GM11168 (cell line): ENCODE measurements at regions not wholly inside any gene's neighbourhood (a gene's known extent, or its start where the extent isn't known, plus 50 kb on each side); places are given as distances from the start of the nearest gene placed in this dataset.
"Not testable (repeated sequence)": the region's sequence is repeated elsewhere in the genome, so short reads cannot be mapped to it uniquely, and the experiment has no call there.

Experiments
- in situ Hi-C: fragments of 300-500 bp; cut with MboI; formaldehyde crosslinking; loops from one replicate; pipeline ENCODE4 v1.12.0; 2022; ENCODE audit warnings: low sequenced_read_pairs; ENCODE audit not compliant: unreplicated experiment

DNA sequence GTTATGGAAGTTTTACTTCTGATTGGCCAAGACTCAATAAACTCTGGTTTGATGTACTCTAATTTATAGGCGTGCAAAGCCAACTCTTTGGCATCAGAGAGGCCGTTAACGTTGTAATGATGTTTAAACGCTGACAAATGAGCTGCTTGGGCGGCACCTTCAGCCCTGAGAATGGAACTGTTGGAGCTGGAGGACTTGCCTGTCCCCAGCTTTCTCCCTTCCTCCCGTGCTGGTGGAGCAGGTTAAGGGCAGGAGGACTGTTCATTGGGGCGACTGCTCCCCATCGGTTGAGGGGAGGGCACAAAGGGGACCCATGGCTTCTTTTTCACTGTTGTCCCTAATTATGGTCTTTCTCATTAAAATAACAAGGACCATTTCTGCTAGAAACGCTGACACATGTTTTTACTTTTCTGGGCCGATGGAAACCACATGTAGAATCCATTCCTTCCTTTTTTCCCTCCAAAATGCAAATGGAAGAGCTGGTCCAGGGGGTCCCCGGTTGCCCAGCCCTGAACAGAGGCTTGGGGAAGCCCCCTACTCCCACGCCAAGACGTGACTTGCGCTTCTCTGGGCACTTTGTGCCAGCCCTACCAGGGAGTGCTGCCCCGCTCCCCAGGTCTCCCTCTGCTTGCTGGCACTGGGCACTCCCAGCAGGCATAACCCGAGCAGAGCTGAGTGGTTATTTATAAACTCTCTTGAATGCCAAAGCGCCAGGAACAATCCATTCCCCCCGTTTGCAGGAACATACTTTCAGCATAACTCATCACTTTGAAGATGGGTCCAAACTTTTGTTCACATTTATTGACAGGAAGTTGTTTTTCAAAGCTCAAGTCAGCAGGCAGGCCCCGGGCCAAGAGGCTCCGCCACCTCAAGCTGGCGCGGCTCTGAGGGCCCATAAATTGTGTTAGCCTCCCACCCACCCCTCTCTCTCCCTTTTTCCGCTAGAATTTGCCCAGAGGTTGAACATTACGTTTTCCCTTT lies 170.1 kb downstream of the ASB1 start:
- in situ Hi-C loops = no loop called here

DNA sequence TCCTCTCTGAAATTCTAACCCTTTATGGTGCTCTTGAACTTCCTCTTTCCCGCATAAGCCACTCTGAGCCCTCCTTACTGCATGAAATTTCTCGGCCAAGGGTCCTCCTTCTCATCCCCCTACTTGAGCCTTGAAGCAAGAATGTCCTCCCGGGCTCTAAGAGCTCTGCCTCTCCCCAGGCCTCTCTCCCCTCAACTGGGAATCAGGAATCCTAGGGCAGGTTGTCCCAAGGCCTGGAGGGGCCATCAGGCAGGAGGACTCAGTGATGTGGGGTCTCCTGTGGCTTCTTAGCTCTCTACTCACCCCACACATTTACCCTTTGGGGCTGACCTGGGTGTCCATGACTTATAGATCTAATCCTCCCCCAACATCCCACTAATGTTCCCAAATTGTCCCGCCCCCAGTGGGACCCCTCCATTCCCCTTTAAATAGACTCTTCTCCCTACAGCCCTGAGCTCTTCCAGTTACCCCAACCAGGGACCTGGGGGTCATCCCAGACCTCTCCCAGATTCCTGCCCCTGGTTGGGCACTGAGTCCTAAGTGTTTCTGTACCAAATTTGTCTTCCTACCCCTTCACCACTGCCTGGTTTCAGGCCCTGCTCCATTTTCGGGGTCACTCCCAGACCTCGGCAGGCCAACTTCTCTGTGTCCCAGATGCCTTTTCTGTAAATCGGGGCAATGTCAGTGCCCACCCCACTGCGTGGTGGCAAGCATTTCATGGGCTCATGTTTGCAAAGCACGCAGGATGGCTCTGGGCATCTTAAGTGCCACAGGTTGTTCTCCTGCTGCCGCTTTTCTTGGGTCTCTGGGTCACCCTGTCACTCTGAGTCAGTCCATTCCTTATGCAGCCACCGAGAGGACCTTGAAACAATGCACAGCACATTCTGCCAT lies 171.2 kb downstream of the ASB1 start:
- in situ Hi-C loops = no loop called here

GRCh38 chr2:238598802-238599530 lies 172.2 kb downstream of the ASB1 start:
- in situ Hi-C loops = no loop called here

DNA sequence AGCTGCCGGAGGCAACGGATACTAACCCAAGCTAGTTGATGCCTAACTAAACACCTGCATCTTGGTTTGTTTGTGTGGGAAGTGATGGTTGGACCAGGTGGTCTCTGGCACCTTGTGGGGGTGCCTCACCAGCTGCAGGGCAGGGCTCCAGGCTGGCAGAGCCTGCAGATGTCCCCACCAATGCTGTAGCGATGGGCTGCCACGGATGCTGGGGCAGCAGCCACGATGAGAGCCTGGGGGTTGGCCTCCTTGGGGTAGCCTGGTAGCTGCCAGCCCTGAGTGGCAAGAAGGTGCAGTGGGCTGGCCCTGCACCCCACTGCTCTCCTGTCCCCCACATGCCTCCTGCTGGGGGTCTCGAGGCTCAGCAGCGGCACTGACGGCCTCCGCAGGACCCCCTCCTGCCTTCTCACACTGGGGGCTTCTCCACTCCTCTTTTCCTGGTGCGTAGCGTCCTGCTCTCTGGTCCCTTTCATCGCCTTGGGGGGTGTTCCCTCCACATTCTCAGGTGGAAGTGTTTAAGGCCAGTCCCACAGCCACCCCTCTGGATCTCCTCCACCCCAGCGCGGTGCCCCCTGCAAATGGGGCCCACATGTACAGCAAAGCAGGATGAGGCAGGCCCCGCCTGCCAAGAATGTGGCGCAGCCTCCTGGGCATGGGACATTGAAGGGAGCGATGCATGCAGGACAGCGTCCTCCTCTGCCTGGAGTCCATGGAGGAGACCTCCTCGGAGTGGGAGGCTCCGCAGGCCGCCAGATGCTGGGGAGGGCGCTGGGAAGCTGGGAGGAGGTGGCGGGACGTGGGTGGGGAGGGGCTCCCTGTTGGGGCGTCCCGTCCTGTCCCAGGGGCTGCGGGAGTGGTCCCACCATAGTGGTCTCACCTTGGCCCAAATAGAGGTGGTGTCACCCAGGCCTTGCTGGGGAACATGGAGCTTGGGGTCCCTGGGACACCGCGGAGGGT lies 173.1 kb downstream of the ASB1 start:
- in situ Hi-C loops = no loop called here

DNA sequence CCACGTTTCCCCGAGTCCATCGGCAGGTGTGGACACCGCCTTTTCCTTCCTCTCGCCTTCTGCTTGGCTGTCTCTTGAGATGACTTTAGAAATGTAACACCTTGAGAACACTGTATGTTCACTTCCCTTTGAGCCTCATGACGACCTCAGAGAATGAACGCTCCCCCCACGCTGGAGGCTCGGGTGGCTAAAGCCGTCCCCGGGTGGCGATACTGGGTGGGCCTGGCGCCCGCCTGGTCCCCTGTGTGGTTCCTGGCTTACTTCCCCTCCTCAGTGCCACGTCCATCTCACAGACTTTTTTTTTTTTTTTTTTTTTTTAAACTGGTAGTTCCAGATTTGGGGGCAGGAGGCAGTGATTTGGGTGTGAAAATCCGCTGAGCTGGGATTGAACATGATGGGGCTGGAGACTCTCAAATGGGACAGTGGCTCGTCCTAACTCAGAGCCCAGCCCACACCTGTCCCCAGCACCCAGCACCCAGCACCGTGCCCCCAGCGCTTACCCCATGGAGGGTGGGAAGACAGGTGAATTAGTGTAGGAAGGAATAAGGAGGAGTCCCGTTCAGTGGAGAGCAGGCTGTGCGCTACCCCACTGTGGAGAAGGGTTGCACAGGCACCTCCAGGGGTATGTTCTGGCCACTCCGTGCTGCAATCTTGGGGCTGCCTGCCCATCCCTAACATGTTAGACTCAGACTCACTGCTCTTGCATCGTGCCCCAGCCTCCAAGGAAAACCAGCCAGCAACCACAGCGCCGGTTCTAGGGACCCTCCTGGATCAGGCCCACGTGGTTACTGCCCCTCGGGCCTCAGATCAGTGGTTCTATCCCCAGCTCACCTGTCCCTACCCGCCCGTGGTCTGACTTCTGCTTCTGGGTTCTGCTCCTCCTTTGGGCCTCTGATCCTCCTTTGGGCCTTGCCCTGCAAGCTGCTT lies 174.0 kb downstream of the ASB1 start:
- in situ Hi-C loops = no loop called here

DNA sequence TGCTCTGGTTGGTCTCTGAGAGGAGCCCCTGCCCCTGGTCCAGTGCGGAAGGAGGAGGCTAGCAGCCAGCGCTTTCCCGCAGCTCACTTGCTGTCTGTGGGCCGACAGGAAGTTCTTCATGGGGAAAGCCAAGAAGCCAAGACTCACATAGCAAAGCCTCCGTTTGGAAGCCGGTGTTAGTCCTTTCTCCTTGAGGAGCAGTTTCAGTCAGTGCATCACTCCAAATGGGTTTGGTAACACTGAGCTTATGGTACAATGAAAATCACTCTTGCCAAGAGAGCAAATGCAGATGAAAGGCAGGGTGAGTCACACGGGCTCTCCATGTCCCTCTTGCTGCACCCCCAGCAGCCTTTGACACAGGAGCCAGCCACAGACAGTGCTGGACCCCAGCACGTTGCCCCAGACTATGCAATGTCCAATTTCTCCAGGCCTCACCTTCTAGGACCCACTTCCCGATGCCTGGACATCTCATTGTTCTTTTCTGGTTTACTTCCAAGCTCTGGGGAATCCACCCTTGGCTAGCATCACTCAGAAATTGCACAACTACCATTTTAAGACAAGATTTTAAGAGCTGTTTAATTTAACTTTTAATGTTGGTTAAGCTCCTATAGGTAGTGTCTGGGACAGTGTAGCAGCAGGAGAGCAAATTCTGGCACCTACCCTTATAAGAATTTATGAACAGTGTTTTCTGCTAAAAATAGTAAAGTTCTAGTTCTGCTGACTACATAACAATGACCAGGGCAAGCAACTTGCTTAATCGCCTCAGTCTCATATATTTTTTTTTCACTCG lies 174.9 kb downstream of the ASB1 start:
- in situ Hi-C loops = no loop called here

- in situ Hi-C loops = no loop called here
These were observed 175.7 kb downstream of the ASB1 start for GRCh38 chr2:238602223-238602960.

- in situ Hi-C loops = no loop called here
These were observed 176.9 kb downstream of the ASB1 start for GRCh38 chr2:238603596-238603995.

GRCh38 chr2:238606311-238606710 lies 179.6 kb downstream of the ASB1 start:
- in situ Hi-C loops = no loop called here

GRCh38 chr2:238613610-238614009 lies 186.9 kb downstream of the ASB1 start:
- in situ Hi-C loops = no loop called here

- in situ Hi-C loops = no loop called here
These were observed 187.6 kb downstream of the ASB1 start for GRCh38 chr2:238614376-238614775.

DNA sequence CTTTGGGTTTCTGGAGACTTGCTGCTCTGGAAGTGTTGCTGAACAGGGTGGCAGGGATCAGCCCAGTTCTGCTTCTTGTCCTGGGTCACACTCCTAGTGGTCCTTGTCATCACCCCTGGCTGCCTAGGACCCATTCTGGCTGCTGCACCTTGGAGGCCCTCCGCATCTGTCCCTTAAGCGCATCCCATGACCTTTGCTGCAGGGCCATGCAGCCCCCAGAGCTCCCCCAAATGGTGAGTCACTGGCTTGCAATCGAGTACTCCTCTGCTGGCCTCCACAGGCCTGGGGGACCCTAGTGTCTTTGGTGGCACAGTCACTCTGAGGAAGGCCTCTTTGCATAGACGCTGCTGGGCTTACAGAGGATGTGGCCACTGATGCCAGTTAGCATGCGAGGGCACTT lies 188.5 kb downstream of the ASB1 start:
- in situ Hi-C loops = no loop called here

DNA sequence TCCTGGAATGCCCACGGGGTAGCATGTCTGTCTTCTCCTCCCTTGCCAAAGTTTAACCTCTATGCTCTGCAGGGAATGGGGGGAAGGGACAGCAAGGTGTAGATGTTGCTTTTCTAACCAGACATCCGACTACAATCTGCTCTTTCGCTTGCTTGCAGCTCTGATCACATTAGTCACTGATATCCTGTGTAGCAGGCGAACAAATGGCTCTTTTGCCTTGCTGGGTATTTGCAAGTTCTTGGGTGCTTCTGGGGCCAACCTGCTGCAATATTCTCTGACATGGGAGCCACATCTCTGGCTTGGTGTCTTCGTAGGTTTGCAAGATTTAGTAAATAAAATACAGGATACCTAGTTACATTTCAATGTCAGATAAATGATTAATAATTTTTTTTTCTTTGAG lies 190.0 kb downstream of the ASB1 start:
- in situ Hi-C loops = no loop called here

- in situ Hi-C loops = not testable (repeated sequence)
These were observed 192.0 kb downstream of the ASB1 start for GRCh38 chr2:238618494-238619283.

DNA sequence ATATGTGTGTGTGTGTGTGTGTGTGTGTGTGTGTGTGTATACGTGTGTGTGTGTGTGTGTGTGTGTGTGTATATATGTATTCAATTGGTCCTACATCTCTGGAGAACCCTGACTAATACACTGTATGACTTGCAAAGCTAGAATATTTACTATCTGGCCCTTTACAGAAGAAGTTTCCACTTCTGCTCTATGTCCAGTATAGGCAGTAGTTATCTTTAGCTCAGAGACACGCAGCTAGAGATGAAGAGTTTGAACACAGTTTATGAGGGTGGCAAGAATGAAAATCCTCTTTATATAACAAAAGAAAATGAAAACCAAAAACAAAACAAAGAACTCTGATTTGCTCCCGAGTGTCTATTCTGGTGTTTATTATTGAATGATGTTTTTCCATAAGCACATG lies 201.2 kb downstream of the ASB1 start:
- in situ Hi-C loops = no loop called here

DNA sequence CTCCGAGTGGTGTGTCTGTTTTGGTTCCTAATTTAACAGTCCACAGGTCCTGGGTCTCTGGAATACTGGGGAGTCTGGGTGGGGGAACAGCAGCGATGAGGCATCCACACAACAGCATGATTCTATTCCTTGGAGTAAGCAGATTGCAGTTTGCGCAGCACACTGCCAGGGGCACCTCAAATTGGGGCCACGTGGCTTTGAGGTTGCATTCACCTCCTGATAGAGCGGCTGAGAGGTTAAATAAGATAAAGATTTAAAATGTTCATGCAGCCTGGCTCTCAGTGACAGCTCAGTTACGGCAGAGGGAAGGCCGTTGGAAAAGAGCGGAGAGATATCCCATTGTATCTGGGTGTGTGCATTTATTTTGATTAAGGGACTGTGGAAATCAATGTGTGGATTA lies 202.3 kb downstream of the ASB1 start:
- in situ Hi-C loops = no loop called here
